H1 (cell line): ENCODE measurements at regions not wholly inside any gene's neighbourhood (a gene's known extent, or its start where the extent isn't known, plus 50 kb on each side); places are given as distances from the start of the nearest gene placed in this dataset.

Experiments
- CTCF ChIA-PET: fragments of 300-600 bp; sonication (Branson Sonifier 250); formaldehyde crosslinking; loops from one replicate; lab custom pipeline; 2021; ENCODE audit not compliant: partially characterized antibody; lab: Charles Lee
- POLR2A ChIA-PET: fragments of 300-600 bp; sonication (Branson Sonifier 250); formaldehyde crosslinking; loops from one replicate; lab custom pipeline; 2021; ENCODE audit warnings: inconsistent platforms; ENCODE audit not compliant: partially characterized antibody; lab: Charles Lee
- DNase-seq, 2 experiments: peaks; one replicate each; pipeline versions ENCODE4 v3.0.0 to v3.0.0-alpha.2; 2010 to 2022; ENCODE audit warnings: low spot score in 2 of 2, low read depth in 1 of 2, mixed read lengths in 1 of 2
- FAIRE-seq: peaks from 2 replicates; lab custom pipeline; 2011; peaks lifted over from hg19 to GRCh38; lab: Jason Lieb, UNC
- H2AFZ ChIP-seq: 2 replicates; pipeline ENCODE4 v1.8.1; 2012; ENCODE audit warnings: low read length, inconsistent platforms
- H2AK5ac ChIP-seq: 2 replicates; pipeline ENCODE4 v1.6.1; 2013; ENCODE audit warnings: low read depth, low read length
- H2BK120ac ChIP-seq: replicated peaks from 2 replicates; pipeline ENCODE3; 2013; ENCODE audit warnings: low read depth, low read length, inconsistent platforms
- H2BK12ac ChIP-seq: 2 replicates; pipeline ENCODE4 v1.6.1; 2013; ENCODE audit warnings: low read depth, low read length
- H2BK15ac ChIP-seq: 2 replicates; pipeline ENCODE4 v1.6.1; 2013; ENCODE audit warnings: low read length
- H2BK20ac ChIP-seq: 2 replicates; pipeline ENCODE4 v1.6.1; 2013; ENCODE audit warnings: low read length
- H2BK5ac ChIP-seq: 2 replicates; pipeline ENCODE4 v1.6.1; 2013; ENCODE audit warnings: low read depth, low read length
- H3K14ac ChIP-seq: 2 replicates; pipeline ENCODE4 v1.6.1; 2013; ENCODE audit warnings: inconsistent platforms; ENCODE audit not compliant: insufficient read length
- H3K18ac ChIP-seq: 2 replicates; pipeline ENCODE4 v1.6.1; 2013; ENCODE audit warnings: low read length; ENCODE audit errors: extremely low read depth
- H3K23ac ChIP-seq: 2 replicates; pipeline ENCODE4 v1.6.1; 2013; ENCODE audit warnings: inconsistent platforms; ENCODE audit not compliant: insufficient read length
- H3K23me2 ChIP-seq: 2 replicates; pipeline ENCODE4 v1.6.1; 2013; ENCODE audit warnings: low read depth, low read length
- H3K27ac ChIP-seq: 2 replicates; pipeline ENCODE4 v1.6.1; 2011; ENCODE audit warnings: low read depth, low read length, inconsistent platforms
- H3K27me3 ChIP-seq, 4 experiments: replicated peaks in 1 of 4; 1 replicate in 1 of 4; 2 replicates in 3 of 4; pipeline versions ENCODE4 v1.6.1 to v1.8.1; 2011 to 2013; ENCODE audit warnings: low read length in 3 of 4, mild to moderate bottlenecking in 3 of 4, inconsistent platforms in 2 of 4, mixed read lengths in 2 of 4, moderate library complexity in 1 of 4; ENCODE audit not compliant: control insufficient read depth in 3 of 4, insufficient read depth in 3 of 4; ENCODE audit errors: extremely low read depth in 1 of 4
- H3K36me3 ChIP-seq, 4 experiments: 2 replicates each; pipeline versions ENCODE4 v1.6.1 to v1.8.1; 2011 to 2013; ENCODE audit warnings: mild to moderate bottlenecking in 4 of 4, low read length in 3 of 4, moderate library complexity in 2 of 4, control low read depth in 1 of 4, inconsistent platforms in 1 of 4; ENCODE audit not compliant: insufficient read depth in 4 of 4, control insufficient read depth in 2 of 4
- H3K4ac ChIP-seq: replicated peaks from 2 replicates; pipeline ENCODE3; 2013; ENCODE audit warnings: low read length, low read depth, mixed read lengths, inconsistent platforms; ENCODE audit not compliant: insufficient read length
- H3K4me1 ChIP-seq, 4 experiments: replicated peaks in 1 of 4; 1 replicate in 1 of 4; 2 replicates in 3 of 4; pipeline versions ENCODE4 v1.6.1 to v1.8.1; 2011 to 2013; ENCODE audit warnings: low read length in 3 of 4, inconsistent platforms in 2 of 4, mixed read lengths in 1 of 4; ENCODE audit not compliant: insufficient read depth in 4 of 4, control insufficient read depth in 3 of 4
- H3K4me2 ChIP-seq, 2 experiments: 2 replicates each; pipeline versions ENCODE4 v1.6.1 to v1.8.1; 2011 to 2013; ENCODE audit warnings: low read depth in 2 of 2, low read length in 2 of 2, control low read depth in 1 of 2, inconsistent platforms in 1 of 2, mild to moderate bottlenecking in 1 of 2; ENCODE audit not compliant: insufficient read depth in 1 of 2
- H3K4me3 ChIP-seq, 4 experiments: fragments of 200-600, 300-600 bp in 1 of 4; sonication (generic), shearing (Covaris generic), sonication (Bioruptor Twin) in 1 of 4; 2 replicates each; pipeline versions ENCODE4 v1.5.1 to v1.8.1; 2011 to 2016; ENCODE audit warnings: low read length in 4 of 4, low read depth in 3 of 4, control low read depth in 2 of 4, inconsistent platforms in 2 of 4, mild to moderate bottlenecking in 2 of 4, mixed read lengths in 1 of 4, moderate library complexity in 1 of 4; ENCODE audit not compliant: insufficient read depth in 2 of 4; ENCODE audit errors: extremely low read depth in 1 of 4
- H3K56ac ChIP-seq: replicated peaks from 2 replicates; pipeline ENCODE3; 2013; ENCODE audit warnings: low read depth, mild to moderate bottlenecking, mixed read lengths, low read length, inconsistent platforms; ENCODE audit not compliant: insufficient read length
- H3K79me1 ChIP-seq: 2 replicates; pipeline ENCODE4 v1.6.1; 2013; ENCODE audit warnings: low read depth, low read length, control low read depth
- H3K79me2 ChIP-seq, 2 experiments: 2 replicates each; pipeline versions ENCODE4 v1.6.1 to v1.8.1; 2012 to 2013; ENCODE audit warnings: low read length in 2 of 2, mild to moderate bottlenecking in 2 of 2, inconsistent platforms in 1 of 2; ENCODE audit not compliant: insufficient read depth in 2 of 2, control insufficient read depth in 1 of 2
- H3K9ac ChIP-seq, 4 experiments: replicated peaks in 1 of 4; 1 replicate in 1 of 4; 2 replicates in 3 of 4; pipeline versions ENCODE4 v1.6.1 to v1.8.1; 2011 to 2013; ENCODE audit warnings: low read depth in 3 of 4, low read length in 3 of 4, control low read depth in 2 of 4, mild to moderate bottlenecking in 2 of 4, moderate library complexity in 2 of 4, inconsistent platforms in 1 of 4; ENCODE audit errors: extremely low read depth in 1 of 4
- H3K9me3 ChIP-seq, 2 experiments: 2 replicates each; pipeline versions ENCODE4 v1.6.1 to v1.8.1; 2012 to 2013; ENCODE audit warnings: mild to moderate bottlenecking in 2 of 2, moderate library complexity in 2 of 2, control low read depth in 1 of 2, inconsistent platforms in 1 of 2, low read depth in 1 of 2, low read length in 1 of 2, mixed read lengths in 1 of 2; ENCODE audit not compliant: insufficient read depth in 2 of 2
- H4K20me1 ChIP-seq, 2 experiments: replicated peaks in 1 of 2; 2 replicates each; pipeline versions ENCODE3 to v1.8.1; 2011 to 2013; ENCODE audit warnings: inconsistent platforms in 2 of 2, low read length in 2 of 2, mild to moderate bottlenecking in 1 of 2; ENCODE audit not compliant: insufficient read depth in 2 of 2, control insufficient read depth in 1 of 2
- H4K5ac ChIP-seq: 2 replicates; pipeline ENCODE4 v1.6.1; 2013; ENCODE audit warnings: low read length, low read depth, mixed read lengths, inconsistent platforms; ENCODE audit not compliant: insufficient read length
- H4K8ac ChIP-seq: 2 replicates; pipeline ENCODE4 v1.8.0; 2013; ENCODE audit warnings: mild to moderate bottlenecking, moderate library complexity, low read length, inconsistent platforms; ENCODE audit not compliant: insufficient read depth; ENCODE audit errors: extremely low read depth
- H4K91ac ChIP-seq: replicated peaks from 2 replicates; pipeline ENCODE3; 2013; ENCODE audit warnings: low read length, mixed read lengths, inconsistent platforms; ENCODE audit not compliant: insufficient read length
- CHD2 ChIP-seq: IDR thresholded peaks from 2 replicates; pipeline ENCODE4 v1.6.1; 2012; ENCODE audit warnings: low read length, improper control_type of control experiment
- CTCF ChIP-seq, 3 experiments: IDR thresholded peaks; 1 replicate in 2 of 3; 2 replicates in 1 of 3; pipeline versions ENCODE4 v1.5.1 to v1.6.1; 2011; ENCODE audit warnings: low read length in 3 of 3, mild to moderate bottlenecking in 3 of 3, inconsistent platforms in 2 of 3, low read depth in 1 of 3, moderate library complexity in 1 of 3; ENCODE audit not compliant: insufficient read depth in 1 of 3; ENCODE audit errors: control extremely low read depth in 1 of 3
- GTF2F1 ChIP-seq: IDR thresholded peaks from 2 replicates; pipeline ENCODE4 v1.6.1; 2012; ENCODE audit warnings: low read depth, low read length, improper control_type of control experiment, borderline replicate concordance
- HDAC6 ChIP-seq: IDR thresholded peaks from one replicate; pipeline ENCODE4 v1.7.1; 2012; ENCODE audit warnings: low read depth, mild to moderate bottlenecking, inconsistent platforms, low read length, moderate library complexity
- NRF1 ChIP-seq: IDR thresholded peaks from 2 replicates; pipeline ENCODE4 v1.6.1; 2011; ENCODE audit warnings: mild to moderate bottlenecking, low read depth, low read length, improper control_type of control experiment
- SAP30 ChIP-seq: fragments of 300-600 bp; sonication (generic); IDR thresholded peaks from 2 replicates; pipeline ENCODE4 v1.7.1; 2012; ENCODE audit warnings: low read length, moderate library complexity, mild to moderate bottlenecking, inconsistent platforms; ENCODE audit not compliant: insufficient read depth, insufficient replicate concordance
- SIX5 ChIP-seq: IDR thresholded peaks from 2 replicates; pipeline ENCODE4 v1.6.1; 2011; ENCODE audit warnings: mild to moderate bottlenecking, low read depth, low read length
- USF2 ChIP-seq: IDR thresholded peaks from 2 replicates; pipeline ENCODE4 v1.6.1; 2011; ENCODE audit warnings: low read length, improper control_type of control experiment
- ZNF274 ChIP-seq: IDR thresholded peaks from 2 replicates; pipeline ENCODE4 v1.7.0; 2012; ENCODE audit warnings: low read length, borderline replicate concordance; ENCODE audit errors: extremely low read depth
- WGBS, 2 experiments: shearing (Covaris generic) in 1 of 2; methylation state at CpG; one replicate each; pipeline versions ENCODE4 v1.1.6 to v1.1.7; 2013 to 2015; ENCODE audit warnings: low lambda C conversion rate in 2 of 2, mixed read lengths in 2 of 2, inconsistent platforms in 1 of 2, low coverage in 1 of 2, missing lambda C conversion rate in 1 of 2; ENCODE audit not compliant: insufficient replicate concordance in 2 of 2, insufficient coverage in 1 of 2, insufficient read length in 1 of 2; ENCODE audit errors: extremely low coverage in 1 of 2, missing lambda C conversion rate in 1 of 2; 5-methylcytosine and 5-hydroxymethylcytosine counted together

- Histone ChIP-seq H3K9ac (no peak overlapping the region), H2AK5ac (no peak overlapping the region), H3K23me2 (peaks cover 2% of the 10 kb centered on the region; the same call in 1 of the 2 replicates), H4K5ac (no peak overlapping the region), H2BK5ac (no peak overlapping the region), H2BK120ac (no peak overlapping the region), H3K36me3 (no peaks in the 10 kb centered on the region), H3K79me2 (no peaks in the 10 kb centered on the region), H3K18ac (no peak overlapping the region), H4K20me1 (no peaks in the 10 kb centered on the region), H3K27ac (no peak overlapping the region), H3K27me3 (no peaks in the 10 kb centered on the region), H4K91ac (no peak overlapping the region), H3K14ac (no peak overlapping the region), H2BK12ac (no peak overlapping the region), H3K23ac (no peak overlapping the region), H2AFZ (no peak overlapping the region), H3K4me1 (no peaks in the 10 kb centered on the region), H3K9me3 (no peaks in the 10 kb centered on the region), H2BK15ac (no peak overlapping the region), H3K79me1 (no peaks in the 10 kb centered on the region), H3K4me2 (no peak overlapping the region), H2BK20ac (no peak overlapping the region), H3K4ac (no peak overlapping the region), H3K4me3 (no peak overlapping the region), H4K8ac (no peak overlapping the region), H3K56ac (no peak overlapping the region)
- no peak for DNase-seq
- no peak for TF ChIP-seq ZNF274
- no peak for TF ChIP-seq HDAC6
- no peak for TF ChIP-seq NRF1
- no peak for TF ChIP-seq GTF2F1
- no peak for TF ChIP-seq CHD2
- TF ChIP-seq USF2, result no peak
- no peak for TF ChIP-seq CTCF (IDR thresholded peaks at IDR 0.05; ENCODE audit: control extremely low read depth in 1 of 3, insufficient read depth in 1 of 3, low read depth in 1 of 3, low read length in 3 of 3)
- TF ChIP-seq SIX5, result no peak
- TF ChIP-seq SAP30, result no peak
- POLR2A ChIA-PET, result no interaction called here
- FAIRE-seq, result no peak
- WGBS, 2 experiments, result 91% methylated on average over 6 of the region's 6 CpGs; no CpG with 5 or more reads in 1 of the 2 experiments
- CTCF ChIA-PET, result interaction anchor here (1.2 kb wide), 1 partner anchor 9 kb away, joined by 3 read pairs; no protein-coding TSS in a partner anchor
Observed at GRCh38 chr14:98503086-98503815, 768.7 kb downstream of the BCL11B start.
